Activated CD4-positive, alpha-beta T cell treated with anti-CD3 and anti-CD28 coated beads, Interleukin-2, Interleukin-6, amounts not matched to agents 100 ng/mL and 50 ng/mL, durations not matched to agents 16 hours and 8 hours (primary cell): ENCODE measurements at regions not wholly inside any gene's neighbourhood (a gene's known extent, or its start where the extent isn't known, plus 50 kb on each side); places are given as distances from the start of the nearest gene placed in this dataset.
A peak's percentile ranks its signal among the peaks of the same experiment; 100 is the strongest.
"Not testable (repeated sequence)": the region's sequence is repeated elsewhere in the genome, so short reads cannot be mapped to it uniquely, and the experiment has no call there.

Experiments used
- DNase-seq: peaks from one replicate; pipeline ENCODE4 v3.0.0-alpha.2; 2020

- DNase-seq, result not testable (repeated sequence)
These were observed 127.1 kb upstream of the VOPP1 start for GRCh38 chr7:55699450-55699842.

- peak; percentile 2 for DNase-seq
These were observed 126.5 kb upstream of the VOPP1 start for GRCh38 chr7:55698607-55699449.

- not testable (repeated sequence) for DNase-seq
These were observed 123.8 kb upstream of the VOPP1 start for GRCh38 chr7:55695893-55696701.

GRCh38 chr7:55694484-55694883 is 122.2 kb upstream of the VOPP1 start:
- not testable (repeated sequence) for DNase-seq

GRCh38 chr7:55688684-55689681 is 116.7 kb upstream of the VOPP1 start:
- not testable (repeated sequence) for DNase-seq

GRCh38 chr7:55688261-55688660 is 116.0 kb upstream of the VOPP1 start:
- DNase-seq, result not testable (repeated sequence)

GRCh38 chr7:55687252-55687651 is 115.0 kb upstream of the VOPP1 start:
- DNase-seq, result not testable (repeated sequence)

- DNase-seq, result not testable (repeated sequence)
These were observed 114.5 kb upstream of the VOPP1 start for GRCh38 chr7:55686771-55687170.

- not testable (repeated sequence) for DNase-seq
These were observed 111.2 kb upstream of the VOPP1 start for GRCh38 chr7:55683501-55683900.

- DNase-seq, result peak; percentile 3
These were observed 103.3 kb upstream of the VOPP1 start for GRCh38 chr7:55675589-55675988.

- DNase-seq, result not testable (repeated sequence)
These were observed 101.2 kb upstream of the VOPP1 start for GRCh38 chr7:55673525-55673924.

GRCh38 chr7:55672084-55672483 is 99.8 kb upstream of the VOPP1 start:
- not testable (repeated sequence) for DNase-seq

- DNase-seq, result no peak
These were observed 85.4 kb upstream of the VOPP1 start for GRCh38 chr7:55657654-55658053.

- DNase-seq, result no peak
These were observed 78.8 kb upstream of the VOPP1 start for GRCh38 chr7:55651057-55651456.

- no peak for DNase-seq
These were observed 76.9 kb upstream of the VOPP1 start for GRCh38 chr7:55649238-55649637.

GRCh38 chr7:55644567-55644966 is 72.3 kb upstream of the VOPP1 start:
- no peak for DNase-seq

- no peak for DNase-seq
These were observed 70.0 kb upstream of the VOPP1 start for GRCh38 chr7:55642266-55642665.

GRCh38 chr7:55641811-55642210 is 69.5 kb upstream of the VOPP1 start:
- peak; percentile 69 for DNase-seq

- DNase-seq, result peak; percentile 62
These were observed 69.0 kb upstream of the VOPP1 start for GRCh38 chr7:55641273-55641691.

- no peak for DNase-seq
These were observed 67.3 kb upstream of the VOPP1 start for GRCh38 chr7:55639640-55640039.

- no peak for DNase-seq
These were observed 56.9 kb upstream of the VOPP1 start for GRCh38 chr7:55629051-55629677.

GRCh38 chr7:55624813-55625212 is 52.5 kb upstream of the VOPP1 start:
- DNase-seq, result no peak
